Hepatocyte (in vitro differentiated cells): ENCODE measurements at regions not wholly inside any gene's neighbourhood (a gene's known extent, or its start where the extent isn't known, plus 50 kb on each side); places are given as distances from the start of the nearest gene placed in this dataset.

Experiments
- CTCF ChIP-seq: fragments of 200-600 bp; sonication (generic); IDR thresholded peaks from 2 replicates; pipeline ENCODE4 v1.5.1; 2016; ENCODE audit warnings: antibody characterized with exemption, mild to moderate bottlenecking; ENCODE audit not compliant: poor library complexity
- EZH2phosphoT487 ChIP-seq: fragments of 200-600 bp; sonication (generic); IDR thresholded peaks from one replicate; pipeline ENCODE4 v1.6.1; 2018; ENCODE audit warnings: antibody characterized with exemption, mild to moderate bottlenecking, low read depth, moderate library complexity; ENCODE audit not compliant: unreplicated experiment, severe bottlenecking

GRCh38 chr4:23361453-23361852 lies 528.4 kb downstream of the PPARGC1A start:
- TF ChIP-seq CTCF (no peak), EZH2phosphoT487 (no peak)
